Ovary (tissue), 7 donors: ENCODE measurements at regions not wholly inside any gene's neighbourhood (a gene's known extent, or its start where the extent isn't known, plus 50 kb on each side); places are given as distances from the start of the nearest gene placed in this dataset.

Source experiments
- DNase-seq, 5 donors: peaks; one replicate each; pipeline ENCODE4 v3.0.0-alpha.2; 2019 to 2020
- H3K27ac ChIP-seq, 2 donors: fragments of 200-600 bp; one replicate each; pipeline versions ENCODE4 v1.5.1 to v1.8.0; 2019 to 2022
- H3K27me3 ChIP-seq: fragments of 200-600 bp; one replicate; pipeline ENCODE4 v1.8.0; 2022
- H3K36me3 ChIP-seq: fragments of 200-600 bp; sonication (generic); one replicate; pipeline ENCODE4 v1.5.1; 2019
- H3K4me1 ChIP-seq: one replicate; pipeline ENCODE4 v1.8.1; 2013; ENCODE audit warnings: mild to moderate bottlenecking, moderate library complexity; ENCODE audit not compliant: insufficient read depth
- H3K4me3 ChIP-seq: fragments of 200-600 bp; sonication (generic); one replicate; pipeline ENCODE4 v1.5.1; 2017
- H3K9me3 ChIP-seq, 2 donors: fragments of 200-600 bp in 1 of 2; sonication (generic) in 1 of 2; one replicate each; pipeline versions ENCODE4 v1.5.1 to v1.8.1; 2013 to 2019; ENCODE audit warnings: mild to moderate bottlenecking in 1 of 2, moderate library complexity in 1 of 2
- CTCF ChIP-seq, 3 donors: fragments of 450-650 bp in 2 of 3; fragments of 200-600 bp in 1 of 3; IDR thresholded peaks; one replicate each; pipeline versions ENCODE4 v1.5.1 to v1.8.0; 2016 to 2022; ENCODE audit warnings: antibody characterized with exemption in 3 of 3, mild to moderate bottlenecking in 1 of 3
- EP300 ChIP-seq: sonication (generic); formaldehyde crosslinking; IDR thresholded peaks from one replicate; pipeline ENCODE4 v1.6.1; 2017; ENCODE audit warnings: antibody characterized with exemption
- POLR2A ChIP-seq: fragments of 450-650 bp; IDR thresholded peaks from one replicate; pipeline ENCODE4 v1.6.1; 2017; ENCODE audit warnings: antibody characterized with exemption, mild to moderate bottlenecking, moderate library complexity
- WGBS, 3 donors: extraction: QIAGEN DNeasy Blood & Tissue Kit in 1 of 3; methylation state at CpG; one replicate each; pipeline versions ENCODE4 v1.1.5 to v1.1.7; 2013 to 2017; 5-methylcytosine and 5-hydroxymethylcytosine counted together
- intact Hi-C, 4 donors: fragments of 100-400 bp; cut with DNase I; formaldehyde crosslinking; loops; one replicate each; pipeline versions ENCODE4 v1.11.0 to v1.15.1; 2022 to 2023
- donor health status: DM: no; HTN: no; CAD: no; lungs with moderate emphysema.
- donor health status: DM: no; HTN: no; CAD: no.
- donor health status: Bipolar disorder and iron deficiency.
- donor health status: DM: no; HTN: no; CAD: no.
- donor health status: DM: yes; HTN: yes; CAD: no.

- no peak for DNase-seq
- Histone ChIP-seq H3K27me3 (no peaks in the 10 kb centered on the region), H3K36me3 (no peaks in the 10 kb centered on the region), H3K9me3 (no peaks in the 10 kb centered on the region), H3K27ac (no peak overlapping the region), H3K4me3 (no peak overlapping the region), H3K4me1 (no peaks in the 10 kb centered on the region)
- 26 to 31% (median 29%) methylated on average over 1 of the region's 1 CpG for WGBS, 3 donors
- no peak for TF ChIP-seq EP300
- no peak for TF ChIP-seq POLR2A
- TF ChIP-seq CTCF (IDR thresholded peaks at IDR 0.05): no peak
- intact Hi-C loops: no loop called here
Observed at GRCh38 chr4:14022456-14022855, 394.9 kb upstream of the BOD1L1 start.

GRCh38 chr4:14023036-14023435 lies 395.5 kb upstream of the BOD1L1 start:
- H3K9me3 ChIP-seq: no peaks in the 10 kb centered on the region
- H3K4me3 ChIP-seq: no peak overlapping the region
- no peak for DNase-seq
- intact Hi-C loops: no loop called here
- TF ChIP-seq EP300 (no peak), POLR2A (no peak), CTCF (IDR thresholded peaks at IDR 0.05) (no peak)
- 89 to 90% (median 90%) methylated on average over 3 of the region's 3 CpGs for WGBS, 3 donors
- H3K4me1 ChIP-seq: no peaks in the 10 kb centered on the region
- H3K36me3 ChIP-seq: no peaks in the 10 kb centered on the region
- H3K27me3 ChIP-seq: no peaks in the 10 kb centered on the region
- H3K27ac ChIP-seq: no peak overlapping the region

- Histone ChIP-seq H3K4me1 (no peaks in the 10 kb centered on the region), H3K4me3 (no peak overlapping the region), H3K36me3 (no peaks in the 10 kb centered on the region), H3K27me3 (no peaks in the 10 kb centered on the region), H3K27ac (no peak overlapping the region), H3K9me3 (no peaks in the 10 kb centered on the region)
- intact Hi-C loops: no loop called here
- WGBS, 3 donors: 78 to 86% (median 78%) methylated on average over 1 of the region's 1 CpG
- DNase-seq: no peak
- TF ChIP-seq POLR2A (no peak), EP300 (no peak), CTCF (IDR thresholded peaks at IDR 0.05) (no peak)
Observed at GRCh38 chr4:14023896-14024295, 396.4 kb upstream of the BOD1L1 start.

- H3K27me3 ChIP-seq: no peaks in the 10 kb centered on the region
- H3K36me3 ChIP-seq: no peaks in the 10 kb centered on the region
- no peak for DNase-seq
- H3K9me3 ChIP-seq: no peaks in the 10 kb centered on the region
- TF ChIP-seq POLR2A: no peak
- TF ChIP-seq EP300: no peak
- no peak for TF ChIP-seq CTCF (IDR thresholded peaks at IDR 0.05)
- intact Hi-C loops: no loop called here
- WGBS, 3 donors: 38 to 53% (median 44%) methylated on average over 5 of the region's 5 CpGs
- H3K4me3 ChIP-seq: no peak overlapping the region
- H3K27ac ChIP-seq: no peak overlapping the region
- no peaks in the 10 kb centered on the region for H3K4me1 ChIP-seq
Observed at GRCh38 chr4:14025111-14025510, 397.6 kb upstream of the BOD1L1 start.

- DNase-seq: no peak
Observed at GRCh38 chr4:14025891-14026290, 398.4 kb upstream of the BOD1L1 start.

More at GRCh38 chr4:14025891-14026290, 398.4 kb upstream of the BOD1L1 start:
- TF ChIP-seq CTCF (IDR thresholded peaks at IDR 0.05) (no peak), POLR2A (no peak), EP300 (no peak)
- Histone ChIP-seq H3K27ac (no peak overlapping the region), H3K9me3 (no peaks in the 10 kb centered on the region), H3K36me3 (no peaks in the 10 kb centered on the region), H3K4me3 (no peak overlapping the region), H3K27me3 (no peaks in the 10 kb centered on the region), H3K4me1 (no peaks in the 10 kb centered on the region)
- WGBS, 3 donors: 80 to 91% (median 81%) methylated on average over 5 of the region's 5 CpGs
- intact Hi-C loops: no loop called here
